HG02588 (cell line): ENCODE measurements at regions not wholly inside any gene's neighbourhood (a gene's known extent, or its start where the extent isn't known, plus 50 kb on each side); places are given as distances from the start of the nearest gene placed in this dataset.
"Not testable (repeated sequence)": the region's sequence is repeated elsewhere in the genome, so short reads cannot be mapped to it uniquely, and the experiment has no call there.

ENCODE experiments used
- ATAC-seq: cut with Tn5 transposase; IDR thresholded peaks from one replicate; pipeline ENCODE4 v1.9.1; 2021; ENCODE audit warnings: mild to moderate bottlenecking, moderate library complexity; ENCODE audit not compliant: unreplicated experiment

DNA sequence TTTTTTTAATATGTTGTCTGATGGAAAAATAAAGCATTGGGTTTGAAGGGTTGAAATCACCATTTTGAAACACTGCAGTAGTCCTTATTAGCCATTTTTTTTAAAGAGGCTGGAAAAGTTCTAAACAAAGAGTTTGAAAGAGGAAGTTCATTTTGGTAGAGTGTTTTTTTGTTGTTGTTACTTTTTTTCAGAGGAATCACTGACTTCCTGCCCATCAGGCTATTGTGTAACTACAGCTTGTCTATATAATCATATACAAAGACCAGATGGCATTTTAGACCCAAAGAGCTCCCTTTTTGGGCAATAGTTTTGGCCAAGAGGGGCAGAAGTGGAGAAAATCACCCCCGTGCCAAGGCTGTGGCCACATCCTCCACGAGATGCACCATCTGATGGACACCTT, 818.5 kb upstream of the AMELY start:
- no peak for ATAC-seq

DNA sequence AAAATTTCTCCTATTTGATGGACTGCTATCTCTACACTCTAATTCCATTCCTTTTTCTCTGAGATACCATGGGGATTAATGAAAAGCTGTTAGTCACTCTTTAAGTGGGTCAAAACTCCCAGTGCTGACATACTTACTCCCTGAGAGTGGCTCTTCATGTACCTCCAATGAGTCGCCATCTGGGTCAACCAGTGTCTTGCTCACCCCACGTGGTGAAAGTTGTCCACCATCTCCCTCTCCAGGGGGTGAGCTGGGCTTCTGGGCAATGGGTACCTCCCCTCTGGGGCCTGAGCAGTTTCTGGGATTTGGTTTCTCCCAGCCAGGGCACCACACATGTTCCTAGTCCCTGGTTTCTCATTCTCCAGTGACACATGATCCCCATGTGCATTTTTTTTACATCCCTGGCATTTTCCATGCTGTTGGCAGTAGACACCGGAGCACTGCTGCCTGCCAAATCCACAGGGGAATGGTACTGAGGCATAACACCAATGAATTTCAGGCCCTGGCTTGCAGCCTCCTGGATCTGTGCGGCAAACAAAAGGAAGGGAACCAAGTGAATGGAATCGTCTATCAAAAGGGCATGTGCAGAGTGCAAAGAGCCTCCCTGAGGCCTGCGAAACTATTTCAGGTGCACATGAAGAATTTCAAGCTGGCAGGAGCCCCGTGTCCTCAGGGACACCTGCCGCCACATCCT, 817.9 kb upstream of the AMELY start:
- ATAC-seq = no peak

DNA sequence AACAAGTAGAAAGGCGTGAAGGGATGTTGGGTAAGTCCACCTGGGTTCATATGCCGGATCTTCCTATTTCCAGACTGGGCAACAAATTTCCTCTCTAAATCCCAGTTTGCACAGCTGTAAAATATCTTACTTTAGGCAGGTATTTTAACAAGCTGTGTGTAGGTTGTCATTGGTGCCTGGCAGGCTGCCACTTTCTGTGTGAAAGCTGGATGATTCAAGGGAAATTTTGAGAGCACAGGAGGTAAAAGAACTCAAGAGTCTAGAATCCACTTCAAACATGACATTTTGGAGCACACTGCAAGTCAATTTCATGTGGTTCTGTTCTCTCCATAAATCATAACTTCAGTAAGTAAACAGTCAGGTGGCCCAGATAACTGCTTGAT, 817.4 kb upstream of the AMELY start:
- ATAC-seq = no peak

DNA sequence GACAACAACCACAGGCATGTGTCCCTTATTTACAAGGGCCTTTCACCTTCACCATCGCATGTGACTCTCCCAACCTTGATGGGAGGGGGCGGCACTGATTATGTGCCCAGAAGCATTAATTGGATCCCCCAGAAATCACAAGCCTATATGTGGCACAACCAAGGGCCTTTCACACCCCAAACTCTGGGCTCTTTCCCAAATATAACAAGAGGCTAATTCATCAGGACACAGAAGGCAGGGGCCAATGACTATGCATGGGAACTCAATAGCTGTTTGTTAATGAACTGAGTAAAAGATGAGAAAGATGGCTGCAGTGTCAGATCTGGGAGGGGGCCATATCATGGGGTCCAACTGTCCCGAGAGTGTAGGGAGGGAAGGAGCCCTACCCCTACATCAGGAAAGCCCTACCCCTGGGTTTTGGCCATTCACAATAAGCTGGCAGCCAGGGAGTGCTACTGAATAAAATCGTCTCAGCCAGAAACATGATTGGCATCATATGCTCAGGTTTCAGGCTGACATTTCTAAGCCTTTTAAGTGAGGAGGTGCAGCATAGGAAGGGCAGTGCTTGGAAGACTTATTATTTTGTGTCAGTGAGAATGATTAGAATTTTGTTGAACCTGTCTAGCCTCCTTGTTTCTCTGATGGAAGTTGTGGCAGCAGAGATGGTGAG, 814.4 kb upstream of the AMELY start:
- no peak for ATAC-seq

DNA sequence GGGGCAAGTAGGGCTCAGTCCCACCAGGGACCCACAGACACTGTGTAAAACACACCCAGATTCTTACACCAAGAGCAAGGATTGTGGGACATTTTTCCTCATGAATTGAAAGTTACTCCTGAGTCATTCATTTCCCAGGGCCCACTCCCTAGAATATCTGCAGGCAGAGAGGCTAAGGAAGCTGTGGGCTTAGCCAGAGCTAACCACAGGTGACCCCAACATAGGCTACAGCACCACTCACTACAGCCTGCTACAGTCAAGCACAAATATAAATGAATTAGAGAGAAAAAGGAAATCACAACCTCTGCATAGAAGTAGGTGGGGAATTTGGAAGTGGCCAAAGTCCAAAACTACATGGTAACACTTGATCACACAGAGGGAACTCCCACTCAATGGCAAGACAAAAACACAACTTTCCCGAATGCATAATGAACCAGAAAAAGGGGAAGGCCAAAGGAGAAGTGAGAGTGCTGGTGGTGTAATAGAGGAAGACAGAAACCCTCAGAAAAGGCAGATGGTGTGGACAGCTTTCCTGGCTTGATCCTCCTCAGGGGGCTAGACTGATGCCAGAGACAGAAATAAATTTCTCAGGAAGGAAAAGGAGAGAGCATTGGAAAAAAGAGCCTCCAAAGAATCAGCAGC, 812.6 kb upstream of the AMELY start:
- ATAC-seq = peak; percentile 72

DNA sequence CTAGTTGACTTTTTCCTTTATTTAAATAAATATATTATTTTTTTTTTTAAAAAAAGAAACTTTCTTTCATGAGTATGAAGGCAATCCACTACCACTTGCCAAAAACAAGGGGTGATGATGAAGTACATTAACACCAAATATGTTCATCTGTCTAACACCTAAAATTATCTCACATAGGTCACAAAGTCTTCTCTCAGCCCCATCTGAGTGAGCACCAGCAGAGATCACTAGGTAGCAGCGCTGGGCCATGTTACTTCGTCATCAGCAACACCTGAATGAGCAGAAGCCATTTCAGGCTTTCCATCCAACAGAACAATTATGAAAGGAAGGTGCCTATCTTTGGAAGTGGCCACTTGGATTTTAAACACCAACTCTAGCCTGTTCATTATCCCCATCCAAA, 811.6 kb upstream of the AMELY start:
- no peak for ATAC-seq

DNA sequence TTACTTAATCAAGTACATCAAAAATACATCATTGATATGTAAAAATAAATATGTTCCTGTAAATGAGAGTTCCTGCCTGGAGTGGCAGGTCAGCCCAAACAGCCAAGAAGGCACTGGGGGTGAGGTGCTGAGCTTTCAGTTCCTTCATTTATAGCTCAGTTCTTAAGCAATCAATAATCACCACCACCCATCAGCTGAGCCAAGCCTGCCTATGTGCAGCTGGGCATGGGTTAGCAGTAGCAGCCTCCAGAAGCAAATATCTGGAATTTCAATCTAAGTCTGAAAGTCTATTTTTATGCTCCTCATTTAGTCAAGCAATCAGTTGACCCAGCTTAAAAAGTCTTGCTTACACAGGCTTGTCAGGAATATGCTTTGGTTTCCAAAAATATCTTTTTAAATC, 811.0 kb upstream of the AMELY start:
- peak; percentile 53 for ATAC-seq

DNA sequence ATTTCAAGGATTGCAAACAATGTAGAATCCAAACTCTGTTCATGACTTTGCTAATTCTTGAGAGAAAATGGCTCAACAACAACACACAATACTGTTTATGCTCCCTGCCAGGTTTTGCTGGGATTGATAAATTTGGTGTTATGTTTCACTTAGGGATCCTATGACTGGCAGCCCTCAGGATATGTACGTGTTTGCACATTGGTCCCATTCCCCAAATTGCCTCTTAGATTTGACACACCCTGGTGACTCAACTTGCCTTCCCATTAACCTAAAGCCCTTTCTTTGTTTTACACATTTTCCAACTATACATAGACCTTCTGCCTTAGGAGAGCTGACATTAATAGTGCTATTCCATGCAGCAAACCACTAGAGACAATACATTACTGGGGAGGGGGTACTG, 809.4 kb upstream of the AMELY start:
- ATAC-seq = no peak

DNA sequence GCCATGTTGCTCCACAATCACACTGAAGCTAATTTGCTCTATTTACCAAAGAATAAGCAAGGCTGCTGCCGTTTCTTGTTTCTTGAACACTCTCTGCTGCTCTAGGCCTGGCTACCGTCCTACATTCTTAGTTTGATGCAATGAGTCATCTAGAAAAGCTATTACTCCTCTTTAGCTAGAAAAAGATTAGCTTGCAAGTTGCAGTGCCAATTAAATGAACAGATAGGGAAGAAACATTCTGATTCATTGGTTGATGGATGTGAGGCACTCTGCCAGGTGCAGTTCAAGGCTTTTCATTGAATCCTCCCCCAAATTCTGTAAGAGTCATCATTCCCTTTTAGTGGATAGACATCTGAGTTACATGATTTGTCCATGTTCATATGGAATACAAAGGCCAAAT, 807.7 kb upstream of the AMELY start:
- ATAC-seq = no peak

DNA sequence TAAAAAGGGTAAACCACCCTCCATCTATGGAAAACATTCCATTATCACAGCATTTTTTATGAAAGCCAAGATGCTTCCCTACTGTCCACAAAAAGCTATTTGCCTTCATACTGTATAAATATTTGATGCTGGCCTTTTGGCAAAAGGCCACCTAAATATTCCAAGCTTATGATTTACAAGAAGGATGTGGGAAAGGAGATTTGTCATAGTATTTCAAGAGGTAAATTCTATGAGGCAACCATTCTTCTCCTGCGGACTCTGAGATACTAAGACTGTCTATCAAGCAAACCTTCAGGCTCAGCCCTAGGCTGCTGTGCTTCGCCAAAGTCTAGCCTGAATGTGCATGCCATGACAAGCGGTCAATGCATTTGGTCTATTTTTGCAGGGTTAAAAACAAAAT, 807.1 kb upstream of the AMELY start:
- no peak for ATAC-seq

DNA sequence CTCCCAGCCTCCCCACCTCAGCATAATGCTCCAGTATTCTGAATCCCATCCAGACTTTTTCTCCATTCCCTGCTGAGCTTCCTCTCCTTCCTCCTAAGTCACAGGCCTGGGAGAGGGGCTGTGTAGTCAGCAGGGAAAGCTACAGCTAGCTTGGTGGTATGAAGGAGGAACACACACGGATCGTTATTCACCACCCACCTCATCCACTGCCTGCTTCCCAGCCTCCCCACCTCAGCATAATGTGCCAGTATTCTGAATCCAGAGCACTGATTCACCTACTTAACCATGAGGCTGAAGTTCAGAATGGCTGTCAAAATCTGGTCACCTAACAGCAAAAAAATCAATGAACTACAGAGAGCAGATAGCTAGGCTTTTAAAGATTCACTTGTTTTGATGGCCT, 806.6 kb upstream of the AMELY start:
- ATAC-seq = no peak

DNA sequence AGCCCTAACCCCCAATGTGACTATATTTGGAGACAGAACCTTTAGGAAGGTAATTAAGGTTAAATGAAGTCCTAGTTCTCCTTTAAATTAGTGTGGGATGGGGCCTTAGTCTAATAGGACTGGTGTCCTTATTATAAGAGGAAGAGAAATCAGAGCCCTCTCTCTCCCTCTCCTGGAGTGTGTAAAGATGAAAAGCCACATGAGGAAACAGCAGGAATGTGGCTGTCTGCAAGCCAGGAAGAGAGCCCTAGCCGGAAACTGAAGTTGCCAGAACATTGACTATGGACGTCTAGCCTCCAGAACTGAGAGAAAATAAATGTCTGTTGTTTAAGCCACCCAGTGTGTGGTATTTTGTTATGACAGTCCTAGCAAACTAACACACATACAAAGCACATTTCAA, 802.9 kb upstream of the AMELY start:
- ATAC-seq = no peak

DNA sequence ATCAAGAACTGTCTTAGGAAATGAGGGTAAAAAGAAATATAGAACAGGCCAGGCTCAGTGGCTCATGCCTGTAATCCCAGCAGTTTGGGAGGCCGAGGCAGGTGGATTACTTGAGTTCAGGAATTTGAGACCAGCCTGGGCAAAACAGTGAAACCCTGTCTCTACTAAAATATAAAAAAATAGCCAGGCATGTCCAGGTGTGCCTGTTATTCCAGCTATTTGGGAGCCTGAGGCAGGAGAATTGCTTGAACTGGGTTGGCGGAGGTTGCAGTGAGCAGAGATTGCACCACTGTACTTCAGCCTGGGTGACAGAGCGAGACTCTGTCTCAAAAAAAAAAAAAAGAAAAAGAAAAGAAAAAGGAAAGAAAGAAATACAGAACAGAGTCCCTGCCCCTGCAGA, 802.2 kb upstream of the AMELY start:
- not testable (repeated sequence) for ATAC-seq

DNA sequence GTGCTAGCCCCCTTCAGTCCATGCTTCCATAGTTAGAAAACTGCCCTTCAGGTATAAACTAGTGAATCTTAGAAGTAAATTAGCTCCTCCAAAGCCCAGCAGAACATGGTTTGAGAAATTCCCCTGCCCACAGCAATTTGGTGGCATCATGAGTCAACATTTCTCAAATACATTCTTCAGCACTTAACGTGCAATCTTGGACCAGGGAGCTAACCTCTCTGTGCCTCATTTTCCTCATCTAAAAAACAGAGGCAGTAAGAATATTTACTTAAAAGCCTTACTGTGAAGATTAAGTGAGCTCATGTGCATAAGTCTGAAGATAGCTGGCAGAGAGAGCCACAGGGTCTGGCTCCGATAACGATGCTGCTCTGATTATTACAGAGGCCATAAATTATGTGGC, 800.7 kb upstream of the AMELY start:
- ATAC-seq = no peak

DNA sequence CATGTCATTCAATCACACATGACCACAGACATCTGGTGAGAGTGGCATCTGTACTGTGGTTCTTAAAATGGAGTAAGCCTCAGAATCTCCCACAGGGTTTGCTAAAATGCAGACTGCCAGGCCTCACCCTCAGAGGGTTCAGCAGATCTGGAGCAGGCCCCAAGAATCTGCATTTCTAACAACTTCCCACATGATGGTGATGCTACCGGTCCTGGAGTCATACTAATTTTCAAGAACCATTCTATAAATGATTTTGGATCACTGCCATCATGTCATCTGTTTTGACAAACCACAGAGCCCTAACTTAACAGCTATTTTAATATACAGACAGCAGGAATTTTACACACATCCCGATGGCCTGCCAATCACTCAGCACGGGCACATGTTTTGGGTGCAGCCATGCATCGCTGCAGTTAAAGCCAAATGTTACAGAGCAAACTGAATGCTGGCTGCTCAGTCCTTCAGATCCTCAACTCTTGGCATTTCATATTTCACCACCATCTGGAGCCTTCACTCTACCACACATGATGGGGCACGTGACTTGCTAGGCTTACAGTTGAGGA, 792.1 kb upstream of the AMELY start:
- no peak for ATAC-seq

DNA sequence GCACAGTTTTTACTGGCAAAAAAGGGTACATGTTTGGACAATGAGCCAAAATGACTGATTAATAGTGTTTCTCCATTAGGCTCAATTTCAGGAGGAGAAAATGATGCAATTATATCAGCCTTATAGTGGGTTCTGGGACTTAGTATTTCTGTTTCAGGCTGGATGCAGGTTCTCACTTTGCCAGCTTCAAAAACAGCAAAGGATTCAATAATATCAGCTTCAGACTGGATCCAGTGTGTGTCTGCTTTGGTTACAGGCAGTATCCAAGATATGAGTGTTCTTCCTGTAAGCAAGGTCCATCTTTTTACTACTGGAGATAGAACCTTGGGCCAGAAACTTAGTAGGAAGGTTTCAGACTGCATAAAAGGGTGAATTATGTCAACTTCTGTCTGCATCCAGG, 790.9 kb upstream of the AMELY start:
- ATAC-seq = no peak

DNA sequence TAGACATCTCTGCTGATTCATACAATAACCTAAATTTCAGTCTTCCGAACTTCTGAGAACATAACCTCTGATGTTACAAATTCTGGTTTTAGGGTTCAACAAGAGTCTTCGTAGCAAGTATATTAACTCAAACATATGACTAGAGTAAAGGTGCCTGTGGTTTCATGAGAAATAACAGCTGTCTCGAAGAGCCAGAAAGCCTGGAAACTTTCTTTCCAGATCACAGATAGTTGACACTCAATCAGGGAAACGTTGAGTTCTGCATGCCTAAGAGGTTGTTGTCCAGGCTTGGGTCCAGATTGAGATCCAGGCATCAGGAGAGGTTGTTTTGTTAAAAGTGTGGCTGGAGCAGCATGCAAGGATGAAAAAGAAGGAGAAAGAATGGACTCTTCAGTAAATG, 790.1 kb upstream of the AMELY start:
- ATAC-seq = no peak

DNA sequence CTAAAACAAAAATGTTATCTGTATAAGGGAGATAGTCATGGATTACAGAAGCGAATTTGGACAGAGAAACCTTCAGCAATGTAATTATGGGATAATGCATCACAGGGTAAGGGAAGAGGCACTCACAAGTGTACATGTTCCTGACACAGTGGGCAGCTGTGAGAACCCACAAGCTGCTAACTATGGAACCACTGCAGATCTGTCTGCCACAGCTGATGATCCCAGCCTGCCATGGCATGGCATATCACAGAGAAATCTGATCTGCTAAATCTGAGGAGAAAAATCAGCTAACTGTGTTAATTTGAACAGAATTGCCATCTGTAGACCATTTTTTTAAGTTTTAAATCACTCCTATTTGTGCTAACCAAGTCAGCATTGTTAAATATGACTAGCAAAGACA, 786.0 kb upstream of the AMELY start:
- ATAC-seq = no peak

DNA sequence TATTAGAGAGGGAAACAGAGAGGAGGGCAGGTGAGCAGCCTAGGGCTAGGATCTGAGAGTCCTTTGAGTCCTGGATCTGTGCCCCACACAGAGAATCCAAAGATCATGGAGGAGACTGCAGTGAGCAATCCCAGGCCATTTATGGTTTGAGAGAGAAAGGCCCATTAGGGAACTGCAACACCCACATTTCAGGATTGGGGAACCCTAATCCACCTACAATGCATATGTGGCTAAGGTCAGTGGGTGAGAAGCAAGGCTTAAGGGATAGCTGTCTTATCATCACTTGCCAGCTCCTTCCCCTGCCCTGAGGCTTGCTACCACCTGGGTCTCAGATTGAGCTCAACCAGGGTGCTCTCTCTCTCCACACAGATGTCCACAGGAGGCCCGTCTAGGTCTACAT, 781.1 kb upstream of the AMELY start:
- no peak for ATAC-seq

DNA sequence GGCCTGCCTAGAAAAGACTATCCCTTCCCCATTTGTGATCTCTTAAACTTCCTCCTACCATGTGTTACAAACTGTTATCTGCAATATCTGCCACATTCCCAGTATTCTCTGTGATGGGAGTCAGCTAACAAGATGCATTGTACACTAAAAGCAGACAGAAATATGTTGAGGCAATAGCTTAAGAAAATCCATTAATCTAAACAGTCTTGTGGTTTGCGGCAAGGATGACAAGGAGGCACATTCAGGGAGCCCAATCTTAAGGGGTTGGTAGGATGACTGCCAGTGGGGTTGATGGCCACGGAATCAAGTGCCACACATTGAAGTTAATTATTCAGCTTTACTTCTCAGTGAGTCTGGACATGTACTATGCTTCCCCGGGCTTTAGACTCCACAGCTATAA, 775.5 kb upstream of the AMELY start:
- no peak for ATAC-seq

DNA sequence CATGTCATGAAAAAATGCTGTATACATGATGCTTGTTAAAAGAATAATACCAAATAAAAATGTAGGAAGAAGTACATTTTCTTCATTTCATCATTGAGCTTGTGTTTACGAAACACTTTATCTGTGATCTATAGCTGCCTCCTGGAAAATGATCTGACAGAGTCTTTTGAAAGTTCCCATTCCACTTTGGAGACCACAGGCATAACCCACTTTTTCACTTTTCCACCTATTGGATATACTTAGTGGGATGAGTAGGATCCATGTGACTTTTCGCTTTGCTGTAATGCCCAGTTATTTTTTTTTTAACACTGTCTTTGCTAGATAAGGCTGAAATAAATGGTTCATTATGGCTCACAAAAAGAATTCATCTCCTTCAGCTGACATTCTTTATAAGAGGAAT, 773.0 kb upstream of the AMELY start:
- no peak for ATAC-seq

DNA sequence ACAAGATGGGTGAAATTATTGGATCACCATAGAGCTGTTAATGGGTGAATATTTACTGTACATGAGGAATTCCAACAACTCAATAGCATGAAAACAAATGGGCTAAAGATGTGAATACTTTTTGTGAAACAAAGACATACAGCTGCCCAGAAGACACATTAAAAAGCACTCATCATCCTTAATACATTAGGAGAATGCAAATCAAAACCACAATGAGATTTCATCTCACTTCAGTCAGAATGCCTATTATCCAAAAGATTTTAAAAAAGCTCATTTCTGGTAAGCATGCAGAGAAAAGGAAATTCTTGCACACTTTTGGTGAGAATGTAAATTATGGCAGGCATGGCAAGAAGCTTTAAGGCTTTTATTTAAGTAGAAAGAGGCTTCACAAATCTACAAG, 770.8 kb upstream of the AMELY start:
- no peak for ATAC-seq
